Lung (tissue), 11 donors: ENCODE measurements at regions not wholly inside any gene's neighbourhood (a gene's known extent, or its start where the extent isn't known, plus 50 kb on each side); places are given as distances from the start of the nearest gene placed in this dataset.
A peak's percentile ranks its signal among the peaks of the same experiment; 100 is the strongest.

Experiments
- ATAC-seq: fragments of 200-7000 bp; cut with Tn5 transposase; one replicate; pipeline ENCODE4 v1.9.1; 2020; ENCODE audit warnings: moderate number of reproducible peaks; ENCODE audit not compliant: insufficient read depth, low FRiP score
- DNase-seq, 3 donors: peaks; one replicate each; pipeline ENCODE4 v3.0.0-alpha.2; 2013 to 2017
- H3K27ac ChIP-seq, 2 donors: one replicate each; pipeline ENCODE4 v1.5.1; 2013; ENCODE audit warnings: mild to moderate bottlenecking in 2 of 2, moderate library complexity in 2 of 2, control low read depth in 1 of 2, inconsistent platforms in 1 of 2, low read depth in 1 of 2, low read length in 1 of 2
- H3K27me3 ChIP-seq, 3 donors: one replicate each; pipeline ENCODE4 v1.5.1; 2013; ENCODE audit warnings: low read length in 2 of 3; ENCODE audit not compliant: control insufficient read depth in 3 of 3, insufficient read depth in 3 of 3
- H3K36me3 ChIP-seq, 4 donors: one replicate each; pipeline ENCODE4 v1.5.1; 2013; ENCODE audit warnings: low read length in 4 of 4, mild to moderate bottlenecking in 1 of 4, moderate library complexity in 1 of 4; ENCODE audit not compliant: control insufficient read depth in 4 of 4, insufficient read depth in 4 of 4
- H3K4me1 ChIP-seq, 5 donors: one replicate each; pipeline ENCODE4 v1.5.1; 2013; ENCODE audit warnings: low read length in 5 of 5, mild to moderate bottlenecking in 2 of 5, moderate library complexity in 1 of 5; ENCODE audit not compliant: control insufficient read depth in 5 of 5, insufficient read depth in 5 of 5
- H3K4me3 ChIP-seq: one replicate; pipeline ENCODE4 v1.5.1; 2013; ENCODE audit warnings: mild to moderate bottlenecking, control low read depth, moderate library complexity
- H3K9ac ChIP-seq, 2 donors: one replicate each; pipeline ENCODE4 v1.5.1; 2013; ENCODE audit warnings: low read length in 2 of 2, control low read depth in 1 of 2; ENCODE audit not compliant: insufficient read depth in 1 of 2
- H3K9me3 ChIP-seq, 4 donors: one replicate each; pipeline ENCODE4 v1.5.1; 2013; ENCODE audit warnings: low read length in 3 of 4, mild to moderate bottlenecking in 1 of 4, moderate library complexity in 1 of 4; ENCODE audit not compliant: control insufficient read depth in 4 of 4, insufficient read depth in 3 of 4
- CTCF ChIP-seq: IDR thresholded peaks from 2 replicates; pipeline ENCODE4 v1.5.1; 2012; ENCODE audit warnings: mild to moderate bottlenecking; ENCODE audit errors: control extremely low read depth, extremely low read depth
- WGBS, 2 donors: extraction: QIAGEN DNeasy Blood & Tissue Kit; methylation state at CpG; one replicate each; pipeline ENCODE4 v1.1.7; 2013; 5-methylcytosine and 5-hydroxymethylcytosine counted together
- donor health status: control.
- donor health status: control.
- donor health status: Bipolar disorder and iron deficiency.
- donor health status: healthy.
- donor health status: DM: yes; HTN: yes; CAD: no.

- WGBS, 2 donors: 92 to 93% methylated on average over 7 of the region's 7 CpGs
- H3K9ac ChIP-seq: no peak overlapping the region
- DNase-seq: no peak
- H3K36me3 ChIP-seq: no peaks in the 10 kb centered on the region
- H3K4me1 ChIP-seq: peaks cover 0 to 8% (median 0%) of the 10 kb centered on the region in 5 donors
- H3K27ac ChIP-seq: no peak overlapping the region
- no peak for ATAC-seq
- TF ChIP-seq CTCF: no peak
- no peaks in the 10 kb centered on the region for H3K9me3 ChIP-seq
- no peak overlapping the region for H3K4me3 ChIP-seq
- H3K27me3 ChIP-seq: no peaks in the 10 kb centered on the region
Observed at GRCh38 chr2:136377423-136378382, 259.8 kb upstream of the CXCR4 start.

GRCh38 chr2:136376798-136377211 lies 258.9 kb upstream of the CXCR4 start:
- H3K27ac ChIP-seq: no peak overlapping the region
- H3K9me3 ChIP-seq: no peaks in the 10 kb centered on the region
- H3K4me3 ChIP-seq: no peak overlapping the region
- no peaks in the 10 kb centered on the region for H3K27me3 ChIP-seq
- H3K9ac ChIP-seq: no peak overlapping the region
- DNase-seq (peak; percentile 16 to 73 (median 60)), ATAC-seq (no peak)
- WGBS, 2 donors: 54 to 69% methylated on average over 6 of the region's 6 CpGs
- H3K36me3 ChIP-seq: no peaks in the 10 kb centered on the region
- H3K4me1 ChIP-seq: peaks cover 0 to 8% (median 0%) of the 10 kb centered on the region in 5 donors
- no peak for TF ChIP-seq CTCF

GRCh38 chr2:136376211-136376610 lies 258.3 kb upstream of the CXCR4 start:
- peaks cover 0 to 8% (median 0%) of the 10 kb centered on the region in 5 donors for H3K4me1 ChIP-seq
- H3K27ac ChIP-seq: no peak overlapping the region
- ATAC-seq (no peak), DNase-seq (no peak)
- H3K36me3 ChIP-seq: no peaks in the 10 kb centered on the region
- H3K27me3 ChIP-seq: no peaks in the 10 kb centered on the region
- no peak overlapping the region for H3K9ac ChIP-seq
- no peak overlapping the region for H3K4me3 ChIP-seq
- TF ChIP-seq CTCF: no peak
- H3K9me3 ChIP-seq: no peaks in the 10 kb centered on the region
- WGBS, 2 donors: 92 to 99% methylated on average over 6 of the region's 6 CpGs
